ENCODE measurements at regions not wholly inside any gene's neighbourhood (a gene's known extent, or its start where the extent isn't known, plus 50 kb on each side); places are given as distances from the start of the nearest gene placed in this dataset.

DNA sequence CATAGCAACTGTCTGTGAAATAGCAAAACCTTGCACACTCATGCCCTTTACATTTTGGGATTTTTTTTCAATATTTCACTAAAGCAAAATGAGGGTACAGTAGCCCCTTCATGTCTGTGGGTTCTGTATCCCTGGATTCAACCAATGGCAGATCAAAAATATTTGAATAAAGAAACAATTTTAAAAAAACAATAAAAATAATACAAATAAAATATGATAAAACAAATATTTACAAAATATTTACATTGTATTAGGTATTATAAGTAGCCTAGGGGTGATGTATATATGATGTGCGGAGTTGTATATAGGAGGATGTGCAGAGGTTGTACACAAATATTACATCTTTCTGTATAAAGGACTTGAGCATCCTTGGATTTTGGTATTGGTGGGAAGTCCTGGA lies 67.3 kb upstream of the CDH10 start (continued):
- TF ChIP-seq CHD7 (IDR thresholded peaks at IDR 0.05; ENCODE audit: insufficient replicate concordance, low read length) = no peak
- TF ChIP-seq RAD21 (IDR thresholded peaks at IDR 0.05 in 1 of 2, conservative IDR thresholded peaks at IDR 0.05 in 1 of 2; ENCODE audit: low read depth in 2 of 2, low read length in 2 of 2) = no peak
- no peak for TF ChIP-seq EZH2 (IDR thresholded peaks at IDR 0.05; ENCODE audit: low read depth, low read length, severe bottlenecking)
- no peak for TF ChIP-seq SUZ12 (IDR thresholded peaks at IDR 0.05; ENCODE audit: low read length)
- no peak for TF ChIP-seq HDAC6 (IDR thresholded peaks at IDR 0.05; ENCODE audit: low read depth, low read length)

Measured in H1 (cell line).